ENCODE measurements at regions not wholly inside any gene's neighbourhood (a gene's known extent, or its start where the extent isn't known, plus 50 kb on each side); places are given as distances from the start of the nearest gene placed in this dataset.

DNA sequence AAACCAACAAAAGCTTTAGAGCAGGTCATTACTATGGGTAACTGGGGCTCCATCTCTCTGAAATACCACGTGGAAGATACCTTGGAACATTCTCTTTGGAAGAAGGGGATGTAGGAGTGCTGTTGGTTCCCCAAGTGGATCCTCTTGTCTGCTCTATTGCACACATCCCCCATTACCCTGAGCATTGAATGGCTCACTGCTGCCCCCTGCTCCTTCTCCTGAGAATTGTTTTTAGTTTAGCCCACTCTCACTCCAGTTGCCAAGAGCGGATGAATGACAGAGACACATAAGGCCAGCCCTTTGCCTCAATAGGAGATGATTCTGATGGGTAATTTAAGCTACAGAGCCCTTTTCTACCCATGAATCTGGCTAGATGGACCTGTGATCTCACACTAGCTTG, 135.6 kb upstream of the SUCLG2 start:
- H2BK12ac ChIP-seq (ENCODE audit: low read depth, low read length): no peak overlapping the region
- H3K27me3 ChIP-seq (replicated peaks in 1 of 4; ENCODE audit: control insufficient read depth in 3 of 4, extremely low read depth in 1 of 4, insufficient read depth in 3 of 4, low read length in 3 of 4): no peaks in the 10 kb centered on the region
- ChIA-PET CTCF (ENCODE audit: partially characterized antibody) (interaction anchor here (0.5 to 3.3 kb wide), 46 partner anchors 8 to 1088 kb away, joined by 3 to 66 read pairs (median 4); no protein-coding TSS in a partner anchor), POLR2A (ENCODE audit: partially characterized antibody) (no interaction called here)
- FAIRE-seq (peak; percentile 91), DNase-seq (ENCODE audit: low read depth in 1 of 2, low spot score in 2 of 2) (peak; percentile 53 to 90)
- no peaks in the 10 kb centered on the region for H3K79me2 ChIP-seq (ENCODE audit: control insufficient read depth in 1 of 2, insufficient read depth in 2 of 2, low read length in 2 of 2)
- no peak overlapping the region for H3K27ac ChIP-seq (ENCODE audit: low read depth, low read length)
- no peak overlapping the region for H2AK5ac ChIP-seq (ENCODE audit: low read depth, low read length)
- no peak overlapping the region for H2BK15ac ChIP-seq (ENCODE audit: low read length)
- H3K36me3 ChIP-seq (ENCODE audit: control insufficient read depth in 2 of 4, insufficient read depth in 4 of 4, low read length in 3 of 4): no peaks in the 10 kb centered on the region
- H3K4me2 ChIP-seq (ENCODE audit: insufficient read depth in 1 of 2, low read depth in 2 of 2, low read length in 2 of 2): no peak overlapping the region
- no peak overlapping the region for H2BK20ac ChIP-seq (ENCODE audit: low read length)
- no peak overlapping the region for H4K5ac ChIP-seq (ENCODE audit: insufficient read length, low read depth, low read length)
- no peak overlapping the region for H3K4me3 ChIP-seq (ENCODE audit: extremely low read depth in 1 of 4, insufficient read depth in 2 of 4, low read depth in 3 of 4, low read length in 4 of 4)
- no peak overlapping the region for H3K14ac ChIP-seq (ENCODE audit: insufficient read length)
- H2BK5ac ChIP-seq (ENCODE audit: low read depth, low read length): no peak overlapping the region
- H2AFZ ChIP-seq (ENCODE audit: low read length): no peak overlapping the region
- H3K23ac ChIP-seq (ENCODE audit: insufficient read length): no peak overlapping the region
- no peak overlapping the region for H3K18ac ChIP-seq (ENCODE audit: extremely low read depth, low read length)
- H3K56ac ChIP-seq (replicated peaks; ENCODE audit: insufficient read length, low read depth, low read length): no peak overlapping the region
- 0 out of 4 replicates have a peak, but pooled peaks cover 0 to under 1% of the 10 kb centered on the region in 2 experiments for H3K9me3 ChIP-seq (ENCODE audit: insufficient read depth in 2 of 2, low read depth in 1 of 2, low read length in 1 of 2)
- no peaks in the 10 kb centered on the region for H4K20me1 ChIP-seq (replicated peaks in 1 of 2; ENCODE audit: control insufficient read depth in 1 of 2, insufficient read depth in 2 of 2, low read length in 2 of 2)
- H3K4me1 ChIP-seq (replicated peaks in 1 of 4; ENCODE audit: control insufficient read depth in 3 of 4, insufficient read depth in 4 of 4, low read length in 3 of 4): no peaks in the 10 kb centered on the region
- no peak overlapping the region for H3K4ac ChIP-seq (replicated peaks; ENCODE audit: insufficient read length, low read depth, low read length)
- H3K23me2 ChIP-seq (ENCODE audit: low read depth, low read length): no peaks in the 10 kb centered on the region
- no peak overlapping the region for H4K8ac ChIP-seq (ENCODE audit: extremely low read depth, insufficient read depth, low read length)
- no peak overlapping the region for H4K91ac ChIP-seq (replicated peaks; ENCODE audit: insufficient read length, low read length)
- TF ChIP-seq YY1 (IDR thresholded peaks at IDR 0.05; ENCODE audit: low read depth, low read length) (no peak), RAD21 (IDR thresholded peaks at IDR 0.05 in 1 of 2, conservative IDR thresholded peaks at IDR 0.05 in 1 of 2; ENCODE audit: low read depth in 2 of 2, low read length in 2 of 2) (peak; percentile 95)
- TF ChIP-seq, protein P1, sequence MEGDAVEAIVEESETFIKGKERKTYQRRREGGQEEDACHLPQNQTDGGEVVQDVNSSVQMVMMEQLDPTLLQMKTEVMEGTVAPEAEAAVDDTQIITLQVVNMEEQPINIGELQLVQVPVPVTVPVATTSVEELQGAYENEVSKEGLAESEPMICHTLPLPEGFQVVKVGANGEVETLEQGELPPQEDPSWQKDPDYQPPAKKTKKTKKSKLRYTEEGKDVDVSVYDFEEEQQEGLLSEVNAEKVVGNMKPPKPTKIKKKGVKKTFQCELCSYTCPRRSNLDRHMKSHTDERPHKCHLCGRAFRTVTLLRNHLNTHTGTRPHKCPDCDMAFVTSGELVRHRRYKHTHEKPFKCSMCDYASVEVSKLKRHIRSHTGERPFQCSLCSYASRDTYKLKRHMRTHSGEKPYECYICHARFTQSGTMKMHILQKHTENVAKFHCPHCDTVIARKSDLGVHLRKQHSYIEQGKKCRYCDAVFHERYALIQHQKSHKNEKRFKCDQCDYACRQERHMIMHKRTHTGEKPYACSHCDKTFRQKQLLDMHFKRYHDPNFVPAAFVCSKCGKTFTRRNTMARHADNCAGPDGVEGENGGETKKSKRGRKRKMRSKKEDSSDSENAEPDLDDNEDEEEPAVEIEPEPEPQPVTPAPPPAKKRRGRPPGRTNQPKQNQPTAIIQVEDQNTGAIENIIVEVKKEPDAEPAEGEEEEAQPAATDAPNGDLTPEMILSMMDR (IDR thresholded peaks at IDR 0.05; ENCODE audit: control extremely low read depth in 1 of 3, insufficient read depth in 1 of 3, low read depth in 1 of 3, low read length in 3 of 3): peak; percentile 52 to 87 (median 86)
- no peak overlapping the region for H3K9ac ChIP-seq (replicated peaks in 1 of 4; ENCODE audit: extremely low read depth in 1 of 4, low read depth in 3 of 4, low read length in 3 of 4)
- no peaks in the 10 kb centered on the region for H3K79me1 ChIP-seq (ENCODE audit: low read depth, low read length)
- 38% methylated on average over 2 of the region's 2 CpGs; no CpG with 5 or more reads in 1 of the 2 experiments for WGBS, 2 experiments (ENCODE audit: extremely low coverage in 1 of 2, insufficient coverage in 1 of 2, insufficient read length in 1 of 2, insufficient replicate concordance in 2 of 2, low coverage in 1 of 2, low lambda C conversion rate in 2 of 2, missing lambda C conversion rate in 1 of 2)
- H2BK120ac ChIP-seq (replicated peaks; ENCODE audit: low read depth, low read length): no peak overlapping the region
